Stimulated activated naive CD8-positive, alpha-beta T cell treated with anti-CD3 and anti-CD28 coated beads, Interleukin-15, amount 100 ng/mL, for 72 hours (primary cell): ENCODE measurements at regions not wholly inside any gene's neighbourhood (a gene's known extent, or its start where the extent isn't known, plus 50 kb on each side); places are given as distances from the start of the nearest gene placed in this dataset.

ENCODE experiments used
- ATAC-seq: fragments of 150-1000 bp; cut with Tn5 transposase; 2 replicates; pipeline ENCODE4 v1.10.0; 2021; ENCODE audit warnings: mild to moderate bottlenecking, moderate library complexity
- DNase-seq, 2 donors: peaks; one replicate each; pipeline ENCODE4 v3.0.0; 2021 to 2022
- H3K27ac Mint-ChIP-seq, 2 donors: one replicate each; pipeline ENCODE4 v1.8.0; 2022; ENCODE audit warnings: mild to moderate bottlenecking in 2 of 2, mixed read lengths in 2 of 2, moderate library complexity in 2 of 2
- H3K27me3 Mint-ChIP-seq: one replicate; pipeline ENCODE4 v1.8.0; 2022; ENCODE audit warnings: mixed read lengths
- H3K4me1 Mint-ChIP-seq: one replicate; pipeline ENCODE4 v1.8.0; 2022; ENCODE audit warnings: mild to moderate bottlenecking, mixed read lengths
- H3K4me3 Mint-ChIP-seq, 2 donors: one replicate each; pipeline ENCODE4 v1.8.0; 2022; ENCODE audit warnings: mild to moderate bottlenecking in 2 of 2, mixed read lengths in 2 of 2, moderate library complexity in 1 of 2
- H3K9me3 Mint-ChIP-seq, 2 donors: one replicate each; pipeline ENCODE4 v1.8.0; 2022; ENCODE audit warnings: mixed read lengths in 2 of 2

DNA sequence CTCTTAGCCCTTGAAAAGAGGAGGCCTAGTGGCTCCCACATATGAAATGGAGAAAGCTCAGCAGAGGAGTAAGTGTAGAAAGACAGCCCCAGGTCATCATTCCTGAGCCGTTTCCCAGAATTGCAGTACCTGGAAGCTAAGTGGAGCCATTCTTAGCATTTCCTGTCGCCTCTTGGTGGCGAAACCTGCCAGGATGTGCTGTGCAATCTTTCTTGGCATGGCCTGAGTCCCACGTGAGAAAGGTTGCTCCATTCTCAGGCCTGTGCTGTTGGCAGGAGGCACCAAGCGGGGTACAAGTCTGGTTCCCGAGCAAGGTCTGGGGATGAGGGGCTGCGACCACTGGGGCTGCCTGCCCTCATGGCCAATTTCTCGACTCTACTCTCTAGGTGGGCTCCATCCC, 207.2 kb upstream of the TPM1 start:
- Mint-ChIP-seq H3K4me1 (no peaks in the 10 kb centered on the region), H3K4me3 (no peak overlapping the region), H3K27me3 (no peaks in the 10 kb centered on the region), H3K9me3 (no peaks in the 10 kb centered on the region), H3K27ac (no peak overlapping the region)
- no peak for ATAC-seq
- DNase-seq = no peak

DNA sequence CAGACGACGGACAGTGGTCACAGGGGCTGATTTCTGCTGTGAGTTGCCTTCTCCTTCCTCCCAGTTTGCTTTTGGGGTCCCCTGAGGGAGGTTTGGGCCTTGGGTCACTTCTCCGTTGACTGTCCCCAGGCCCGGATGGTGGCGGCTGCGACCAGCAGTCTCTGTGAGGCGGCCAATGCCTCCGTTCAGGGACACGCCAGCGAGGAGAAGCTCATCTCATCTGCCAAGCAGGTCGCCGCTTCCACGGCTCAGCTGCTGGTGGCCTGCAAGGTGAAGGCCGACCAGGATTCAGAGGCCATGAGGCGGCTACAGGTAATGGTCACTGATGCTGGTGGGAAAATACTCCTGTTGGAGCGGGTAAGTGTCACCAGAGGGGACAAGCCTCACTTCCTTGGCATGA, 206.8 kb upstream of the TPM1 start:
- Mint-ChIP-seq H3K4me1 (no peaks in the 10 kb centered on the region), H3K27me3 (no peaks in the 10 kb centered on the region), H3K27ac (no peak overlapping the region), H3K4me3 (no peak overlapping the region), H3K9me3 (no peaks in the 10 kb centered on the region)
- DNase-seq = no peak
- ATAC-seq = no peak

DNA sequence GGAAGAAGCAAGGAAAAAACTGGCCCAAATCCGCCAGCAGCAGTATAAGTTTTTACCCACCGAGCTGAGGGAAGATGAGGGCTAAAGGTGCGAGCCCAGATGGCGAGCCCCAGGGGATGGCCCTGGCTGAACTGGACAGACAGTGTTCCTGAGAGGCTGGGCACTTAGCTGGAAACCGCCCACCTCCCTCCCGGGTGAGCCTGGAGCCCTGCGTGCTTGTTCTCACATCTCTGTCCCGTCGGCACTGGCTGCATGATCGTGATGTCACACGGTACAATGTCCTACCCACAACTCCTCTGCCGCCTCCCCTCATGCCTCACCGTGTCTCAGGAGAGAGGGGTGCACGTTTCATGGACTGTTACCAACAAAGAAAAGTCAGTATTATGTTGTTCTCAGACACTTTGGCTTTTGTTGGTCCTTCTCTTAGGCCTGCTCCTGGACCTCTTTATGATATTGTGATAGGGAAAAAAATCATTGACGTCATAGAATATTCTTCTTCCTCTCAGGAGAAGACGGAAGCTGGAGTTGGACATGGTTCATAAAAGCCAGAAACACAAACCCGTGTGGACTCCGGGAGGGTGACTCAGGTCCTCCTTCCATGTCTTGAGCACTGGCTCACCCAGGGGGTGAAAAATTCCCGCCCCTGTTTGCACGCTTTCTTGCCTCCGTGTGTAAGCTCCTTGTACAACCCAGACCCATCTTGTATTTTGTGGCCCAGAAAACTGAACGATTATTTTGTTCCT, 201.8 kb upstream of the TPM1 start:
- DNase-seq (no peak), ATAC-seq (no peak)
- no peak overlapping the region for H3K4me3 Mint-ChIP-seq
- H3K9me3 Mint-ChIP-seq = no peaks in the 10 kb centered on the region
- H3K27me3 Mint-ChIP-seq = no peaks in the 10 kb centered on the region
- H3K27ac Mint-ChIP-seq = no peak overlapping the region
- H3K4me1 Mint-ChIP-seq = no peaks in the 10 kb centered on the region

DNA sequence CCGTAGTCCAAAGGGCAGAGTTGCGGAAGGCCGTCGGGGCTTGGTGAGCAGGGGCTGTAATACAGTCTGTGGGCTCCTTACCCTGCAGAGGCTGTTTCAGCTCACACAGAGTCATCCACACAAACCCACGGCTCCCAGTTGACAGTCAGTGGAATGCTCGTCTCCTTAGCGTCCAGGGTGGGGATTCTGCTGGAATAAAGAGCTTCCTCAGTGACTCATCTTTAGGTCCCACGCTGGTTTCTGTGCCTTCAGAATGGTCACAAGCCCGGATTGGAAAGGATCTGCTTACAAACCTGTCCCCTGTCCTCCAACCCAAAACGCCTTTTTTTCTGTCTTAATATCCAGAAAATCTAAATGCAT, 201.3 kb upstream of the TPM1 start:
- H3K4me1 Mint-ChIP-seq = no peaks in the 10 kb centered on the region
- ATAC-seq (no peak), DNase-seq (no peak)
- no peak overlapping the region for H3K27ac Mint-ChIP-seq
- H3K4me3 Mint-ChIP-seq = no peak overlapping the region
- no peaks in the 10 kb centered on the region for H3K27me3 Mint-ChIP-seq
- no peaks in the 10 kb centered on the region for H3K9me3 Mint-ChIP-seq

DNA sequence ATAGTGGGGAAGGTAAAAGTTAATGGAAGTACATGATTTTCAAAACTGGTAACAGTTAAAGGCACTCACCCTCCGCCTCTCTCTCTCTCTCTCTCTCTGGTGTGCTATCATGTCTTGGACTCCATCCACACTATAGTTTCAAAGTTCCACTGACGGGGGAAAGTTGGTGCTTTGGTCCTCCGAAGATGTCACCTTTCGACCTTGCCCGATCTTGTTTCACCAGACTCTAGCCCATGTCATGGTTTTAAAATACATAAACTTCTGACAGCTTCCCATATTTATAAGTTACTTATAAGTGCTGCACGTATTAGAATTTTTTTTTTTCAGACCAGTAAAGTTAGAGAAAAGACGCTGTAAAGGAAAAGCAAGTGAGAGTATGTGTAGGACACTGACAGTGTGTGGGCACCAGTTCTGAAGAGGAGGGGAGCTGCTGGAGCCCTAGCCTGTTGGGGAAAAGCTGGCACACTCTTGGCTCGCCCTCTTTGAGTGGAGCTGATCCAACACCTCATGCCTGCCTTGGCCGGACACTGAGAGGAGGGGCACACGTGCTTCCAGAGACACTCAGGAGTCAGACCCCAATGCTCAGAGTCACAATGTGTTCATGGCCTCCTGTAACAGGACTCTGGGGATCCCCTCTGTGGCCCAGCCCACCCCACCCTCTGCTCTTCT, 200.5 kb upstream of the TPM1 start:
- ATAC-seq (no peak), DNase-seq (no peak)
- peaks cover 8% of the 10 kb centered on the region for H3K27me3 Mint-ChIP-seq
- H3K9me3 Mint-ChIP-seq = no peaks in the 10 kb centered on the region
- H3K27ac Mint-ChIP-seq = no peak overlapping the region
- no peak overlapping the region for H3K4me3 Mint-ChIP-seq
- H3K4me1 Mint-ChIP-seq = no peaks in the 10 kb centered on the region

DNA sequence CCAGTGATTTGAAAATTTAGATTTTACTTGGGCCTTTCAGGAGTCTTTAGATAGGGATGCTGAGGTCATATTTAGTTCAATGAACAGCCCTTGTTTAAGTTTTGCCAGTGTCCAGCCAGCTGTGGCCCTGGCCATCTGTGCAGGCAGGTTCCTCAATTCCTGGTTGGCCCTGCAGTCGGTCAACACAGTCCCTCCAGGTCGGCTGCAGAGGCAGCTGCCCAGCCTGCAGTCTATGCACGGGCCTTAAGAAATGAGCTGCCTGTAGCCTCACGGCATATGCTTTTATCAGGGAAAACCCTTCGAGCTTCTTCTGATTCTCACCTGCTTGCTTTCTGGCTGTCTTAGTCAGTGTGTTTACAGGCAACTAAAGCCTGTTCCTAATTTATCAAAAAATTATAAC, 199.2 kb upstream of the TPM1 start:
- DNase-seq (no peak), ATAC-seq (no peak)
- no peaks in the 10 kb centered on the region for H3K9me3 Mint-ChIP-seq
- H3K4me1 Mint-ChIP-seq = no peaks in the 10 kb centered on the region
- no peak overlapping the region for H3K27ac Mint-ChIP-seq
- no peak overlapping the region for H3K4me3 Mint-ChIP-seq
- peaks cover 15% of the 10 kb centered on the region for H3K27me3 Mint-ChIP-seq

DNA sequence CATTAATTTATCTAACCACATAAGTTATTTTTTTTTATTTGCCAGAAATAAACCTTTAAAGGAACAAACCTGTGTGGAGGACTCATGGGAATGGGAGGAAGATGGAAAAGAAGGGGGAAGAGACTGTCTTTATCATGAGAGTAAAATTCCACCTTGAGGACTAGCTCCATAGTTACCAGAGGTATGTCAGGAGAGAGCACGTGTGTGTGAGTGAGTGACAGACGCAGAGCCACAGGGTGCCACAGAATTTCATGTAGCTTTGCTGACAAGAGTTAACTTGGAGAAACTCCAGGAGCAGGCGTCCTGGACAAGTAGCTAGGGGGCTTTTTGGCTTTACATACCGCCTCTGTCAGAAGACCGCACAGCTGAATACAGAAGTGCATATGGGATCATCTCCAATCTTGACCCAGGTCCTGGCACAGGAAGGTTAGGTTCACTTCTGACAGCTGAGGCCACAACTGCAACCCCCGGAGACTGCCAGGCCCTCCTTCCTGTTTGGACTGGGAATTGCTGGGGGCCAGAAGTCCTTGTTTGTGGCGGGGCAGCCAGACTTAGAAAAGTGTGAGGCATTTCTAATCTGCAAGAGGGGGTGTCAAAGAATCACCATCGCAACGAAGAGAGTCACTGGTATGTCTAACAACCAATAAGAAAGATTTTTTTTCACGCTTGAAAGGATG, 197.8 kb upstream of the TPM1 start:
- DNase-seq = no peak

DNA sequence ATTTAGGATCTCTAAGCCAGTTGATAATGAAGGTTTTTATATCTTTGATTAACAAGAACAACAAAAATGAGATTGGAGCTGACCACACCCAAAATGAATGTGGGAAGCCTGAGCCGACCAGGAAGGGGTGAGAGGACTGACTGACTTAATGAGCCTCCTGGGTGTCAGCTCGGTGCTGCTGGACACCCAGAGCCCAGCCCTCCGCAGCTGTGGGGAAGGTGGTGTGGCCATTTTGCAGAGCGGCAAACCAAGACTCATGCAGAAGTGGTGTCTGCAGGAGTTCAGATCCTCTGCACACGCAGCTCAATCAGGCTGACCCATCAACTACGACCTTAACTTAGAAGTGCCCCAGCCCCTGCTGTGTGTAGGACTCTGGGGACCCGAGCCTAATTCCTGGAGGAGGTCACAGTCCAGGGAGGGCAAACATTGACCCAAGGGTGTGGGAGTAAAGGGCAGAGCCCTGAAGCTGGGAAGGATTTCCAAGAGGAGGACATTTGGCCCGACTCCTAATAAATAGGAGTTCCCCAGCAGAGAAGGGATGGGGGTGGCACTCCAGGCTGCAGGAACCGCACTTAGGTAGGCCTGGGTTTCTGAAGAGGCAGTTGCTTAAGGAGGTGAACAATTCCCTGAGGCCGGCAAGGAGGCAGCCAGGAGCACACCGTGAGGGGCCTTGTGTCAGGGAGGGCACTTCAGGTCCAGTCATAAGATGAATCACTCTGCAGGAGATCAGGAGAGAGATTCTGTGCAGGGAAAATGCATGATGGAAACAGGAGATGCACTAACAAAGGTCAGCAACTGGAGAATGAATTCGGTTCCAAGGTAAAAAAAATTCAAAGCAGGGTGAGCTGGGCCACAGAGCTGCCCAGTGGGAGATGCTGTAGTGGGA, 197.1 kb upstream of the TPM1 start:
- no peaks in the 10 kb centered on the region for H3K9me3 Mint-ChIP-seq
- H3K27ac Mint-ChIP-seq = peak overlapping the region in 1 of 2 donors; percentile 61
- DNase-seq = no peak
- H3K4me1 Mint-ChIP-seq = no peaks in the 10 kb centered on the region
- H3K27me3 Mint-ChIP-seq = peaks cover 23% of the 10 kb centered on the region
- no peak for ATAC-seq
- no peak overlapping the region for H3K4me3 Mint-ChIP-seq

More for the DNA sequence above, 197.8 kb upstream of the TPM1 start:
- Mint-ChIP-seq H3K27me3 (peaks cover 23% of the 10 kb centered on the region), H3K4me1 (no peaks in the 10 kb centered on the region), H3K4me3 (no peak overlapping the region), H3K9me3 (no peaks in the 10 kb centered on the region), H3K27ac (no peak overlapping the region)
- no peak for ATAC-seq

DNA sequence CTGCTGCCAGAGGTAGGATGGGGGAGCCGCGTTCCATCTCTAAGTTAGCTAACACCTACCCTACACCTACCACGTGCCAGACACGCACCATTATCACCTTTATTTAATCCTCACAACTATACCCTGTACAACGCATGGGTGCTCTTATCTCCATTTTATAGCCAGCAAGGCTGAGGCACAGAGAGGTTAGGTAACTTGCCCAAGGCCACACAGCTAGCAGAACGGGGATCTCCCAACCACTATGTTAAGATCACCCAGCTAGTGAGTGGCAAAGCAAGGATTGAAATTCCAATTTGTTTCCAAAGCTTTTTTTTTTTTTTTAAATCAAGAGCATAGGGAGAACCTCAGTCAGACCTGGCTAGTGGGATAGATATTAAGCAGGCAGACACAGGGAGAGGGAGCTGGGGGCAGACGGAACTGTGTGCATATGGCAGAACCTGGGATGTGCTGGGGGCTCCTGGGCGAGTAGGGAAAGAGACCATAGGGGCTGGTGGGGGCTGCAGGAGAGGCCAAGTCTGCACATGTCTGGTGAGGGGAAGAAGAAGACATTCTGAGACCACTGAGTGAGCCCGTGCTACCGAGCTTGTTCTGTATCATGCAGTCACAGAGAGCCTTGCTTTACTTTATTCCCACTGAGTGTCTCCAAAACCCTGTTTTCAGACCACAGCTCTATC, 196.3 kb upstream of the TPM1 start:
- H3K9me3 Mint-ChIP-seq = no peaks in the 10 kb centered on the region
- H3K27me3 Mint-ChIP-seq = peaks cover 23% of the 10 kb centered on the region
- DNase-seq (no peak), ATAC-seq (no peak)
- H3K4me1 Mint-ChIP-seq = no peaks in the 10 kb centered on the region
- H3K27ac Mint-ChIP-seq = no peak overlapping the region
- H3K4me3 Mint-ChIP-seq = no peak overlapping the region

DNA sequence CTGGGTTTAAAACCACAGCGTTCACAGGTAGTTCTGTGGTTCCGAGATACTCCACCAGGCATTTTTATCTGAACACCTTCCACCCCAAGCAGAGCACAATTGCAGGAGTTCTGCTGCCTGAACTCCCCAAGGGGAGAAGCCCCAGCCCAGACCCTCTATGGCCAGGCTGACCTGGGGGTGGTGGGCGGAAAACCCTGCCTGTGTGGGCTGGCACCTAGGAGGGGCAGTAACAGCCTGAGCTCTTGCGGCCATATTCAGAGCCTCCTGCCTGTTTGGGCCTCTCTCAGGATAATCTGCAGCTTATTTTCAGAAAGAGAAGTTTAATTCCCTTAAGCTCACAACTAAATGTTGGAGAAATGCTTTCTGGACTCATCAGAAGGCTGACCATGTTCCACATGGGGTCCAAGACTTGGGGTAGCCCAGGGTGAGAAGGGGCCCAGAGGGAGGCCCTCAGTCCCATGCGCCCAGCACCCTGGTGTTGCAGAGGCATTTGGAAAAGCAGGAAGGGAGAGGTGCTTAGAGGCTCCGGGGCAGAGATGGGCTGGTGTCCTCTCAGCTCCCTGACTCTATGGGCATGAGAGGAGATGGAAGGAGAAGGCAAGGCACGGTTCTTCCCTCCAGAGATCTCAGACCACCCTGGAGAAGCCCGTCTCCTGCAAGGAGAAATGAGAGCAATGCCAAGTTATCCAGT, 195.6 kb upstream of the TPM1 start:
- H3K4me1 Mint-ChIP-seq = no peaks in the 10 kb centered on the region
- H3K4me3 Mint-ChIP-seq = no peak overlapping the region
- peaks cover 23% of the 10 kb centered on the region for H3K27me3 Mint-ChIP-seq
- ATAC-seq (no peak), DNase-seq (no peak)
- H3K9me3 Mint-ChIP-seq = no peaks in the 10 kb centered on the region
- H3K27ac Mint-ChIP-seq = no peak overlapping the region

DNA sequence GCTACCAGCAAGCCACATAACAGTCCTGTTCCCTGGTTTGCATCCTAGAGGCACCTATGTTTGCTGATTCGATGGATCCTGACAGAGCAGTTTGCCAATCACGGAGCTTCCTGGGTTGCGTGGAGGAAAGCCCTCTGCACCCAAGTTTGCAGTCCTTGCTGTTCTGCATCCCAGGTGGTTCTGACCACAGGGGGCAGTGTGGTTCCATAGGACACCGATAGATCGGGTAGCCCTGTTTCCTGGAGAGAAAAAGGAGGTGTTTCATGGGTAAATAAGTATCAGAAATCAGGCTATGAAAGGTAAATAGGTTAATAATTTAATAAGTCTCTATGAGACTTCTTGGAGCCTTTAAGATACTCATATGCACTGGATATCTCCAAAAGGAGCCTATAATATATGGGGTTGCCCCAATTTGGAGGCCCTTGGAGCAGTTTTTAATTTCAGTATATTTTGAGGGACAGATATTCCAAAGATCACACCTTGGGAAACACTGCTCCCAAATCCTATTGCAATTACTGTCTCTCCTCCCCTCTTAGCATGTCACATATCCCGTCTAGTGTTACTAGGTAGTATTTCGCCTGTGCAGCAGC, 194.6 kb upstream of the TPM1 start:
- ATAC-seq (peak; percentile 60), DNase-seq (peak; percentile 30 to 45)
- H3K27ac Mint-ChIP-seq = no peak overlapping the region
- H3K27me3 Mint-ChIP-seq = peaks cover 23% of the 10 kb centered on the region
- H3K9me3 Mint-ChIP-seq = no peaks in the 10 kb centered on the region
- no peak overlapping the region for H3K4me3 Mint-ChIP-seq
- H3K4me1 Mint-ChIP-seq = no peaks in the 10 kb centered on the region

DNA sequence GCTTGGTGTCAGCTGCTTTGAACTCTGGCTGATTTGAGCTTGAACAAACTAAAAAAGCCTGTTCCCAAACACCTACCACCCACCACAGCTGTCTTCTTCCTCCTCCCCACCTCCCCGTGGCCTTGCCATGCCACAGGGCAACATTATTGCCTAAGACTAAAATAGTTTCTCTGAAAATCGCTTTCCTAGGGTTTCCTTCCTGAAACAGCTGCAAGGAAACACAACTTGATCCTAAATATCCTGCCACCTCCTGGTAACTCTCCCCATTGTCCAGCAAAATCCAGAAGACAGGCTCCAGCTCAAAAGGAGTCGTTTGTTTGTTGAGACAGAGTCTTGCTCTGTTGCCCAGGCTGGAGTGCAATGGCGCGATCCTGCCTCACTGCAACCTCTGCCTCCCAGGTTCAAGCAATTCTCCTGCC, 193.9 kb upstream of the TPM1 start:
- ATAC-seq = no peak
- Mint-ChIP-seq H3K9me3 (no peaks in the 10 kb centered on the region), H3K27me3 (peaks cover 23% of the 10 kb centered on the region), H3K27ac (no peak overlapping the region), H3K4me1 (no peaks in the 10 kb centered on the region), H3K4me3 (no peak overlapping the region)
- DNase-seq = no peak

DNA sequence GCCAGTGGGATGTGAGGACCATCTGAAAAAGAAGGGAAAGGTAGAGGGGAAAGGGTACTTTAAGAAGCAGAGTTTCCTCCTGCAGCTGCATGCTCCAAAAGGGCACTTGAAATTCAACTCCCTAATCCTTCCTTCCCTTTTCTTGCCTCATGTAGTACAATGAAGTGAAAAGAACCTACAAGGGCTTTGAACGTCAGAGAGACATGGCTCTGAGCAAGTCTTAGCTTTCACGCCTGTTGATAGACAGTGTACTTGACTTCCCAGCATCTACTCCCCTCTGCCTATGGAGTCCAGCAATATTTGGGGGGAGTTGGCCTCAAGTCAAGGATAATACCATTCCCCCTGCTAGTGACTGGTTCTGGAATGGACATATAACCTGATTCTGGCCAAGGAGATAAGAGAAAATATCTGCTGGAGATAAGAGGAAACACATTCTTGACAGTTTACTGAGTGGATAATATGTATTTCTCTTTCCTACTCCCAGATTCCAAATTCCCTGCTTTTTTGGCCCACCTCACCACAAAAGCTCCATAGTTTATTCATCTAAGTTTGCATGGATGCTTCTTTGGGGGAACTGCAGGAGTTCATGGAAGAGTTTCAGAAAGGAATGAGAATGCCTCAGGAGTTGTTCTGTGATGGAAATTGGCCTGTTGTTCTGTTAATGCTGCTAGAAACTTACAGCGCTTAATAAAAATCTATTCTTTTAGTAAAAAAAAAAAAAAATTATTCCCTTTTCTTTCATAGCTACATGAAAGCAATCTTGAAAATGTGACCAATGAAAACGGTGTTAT, 193.0 kb upstream of the TPM1 start:
- H3K27me3 Mint-ChIP-seq = peaks cover 23% of the 10 kb centered on the region
- H3K9me3 Mint-ChIP-seq = no peaks in the 10 kb centered on the region
- DNase-seq = no peak
- no peak overlapping the region for H3K27ac Mint-ChIP-seq
- H3K4me3 Mint-ChIP-seq = no peak overlapping the region
- ATAC-seq = no peak
- no peaks in the 10 kb centered on the region for H3K4me1 Mint-ChIP-seq

DNA sequence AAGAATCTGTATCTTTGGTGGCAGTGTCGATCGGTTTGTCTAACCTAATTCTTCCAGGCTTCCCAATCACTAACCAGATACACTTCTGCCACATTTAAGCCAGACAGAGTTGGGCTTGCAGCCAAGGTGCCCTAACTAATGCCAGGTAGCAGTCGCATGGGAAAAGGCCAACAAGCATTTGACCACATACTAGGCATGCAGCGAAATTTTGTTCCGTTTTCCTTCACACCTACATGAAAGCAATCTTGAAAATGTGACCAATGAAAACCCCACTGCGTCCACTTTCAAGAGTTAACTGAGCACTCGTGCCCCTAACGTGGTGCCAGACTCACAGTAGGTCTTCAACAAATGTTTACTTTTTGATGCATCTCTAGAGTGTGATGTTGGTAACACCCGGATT, 192.2 kb upstream of the TPM1 start:
- no peak overlapping the region for H3K27ac Mint-ChIP-seq
- H3K27me3 Mint-ChIP-seq = peaks cover 23% of the 10 kb centered on the region
- H3K4me3 Mint-ChIP-seq = no peak overlapping the region
- no peak for ATAC-seq
- no peaks in the 10 kb centered on the region for H3K4me1 Mint-ChIP-seq
- no peak for DNase-seq
- H3K9me3 Mint-ChIP-seq = no peaks in the 10 kb centered on the region
